Mucosa of rectum (tissue), 2 donors: ENCODE measurements at regions not wholly inside any gene's neighbourhood (a gene's known extent, or its start where the extent isn't known, plus 50 kb on each side); places are given as distances from the start of the nearest gene placed in this dataset.

Experiments
- H3K27ac ChIP-seq, 2 donors: one replicate each; pipeline ENCODE4 v1.7.0; 2013; ENCODE audit warnings: inconsistent platforms in 2 of 2, low read depth in 2 of 2, low read length in 2 of 2
- H3K27me3 ChIP-seq, 2 donors: one replicate each; pipeline ENCODE4 v1.7.0; 2013; ENCODE audit warnings: low read length in 2 of 2; ENCODE audit not compliant: control insufficient read depth in 2 of 2, insufficient read depth in 2 of 2
- H3K36me3 ChIP-seq, 2 donors: one replicate each; pipeline ENCODE4 v1.7.0; 2013; ENCODE audit warnings: low read length in 2 of 2; ENCODE audit not compliant: control insufficient read depth in 2 of 2, insufficient read depth in 2 of 2
- H3K4me1 ChIP-seq, 2 donors: one replicate each; pipeline ENCODE4 v1.7.0; 2013; ENCODE audit warnings: low read length in 2 of 2, mild to moderate bottlenecking in 1 of 2; ENCODE audit not compliant: control insufficient read depth in 2 of 2, insufficient read depth in 2 of 2
- H3K4me3 ChIP-seq, 2 donors: one replicate each; pipeline ENCODE4 v1.7.0; 2013; ENCODE audit warnings: low read length in 2 of 2
- H3K9ac ChIP-seq, 2 donors: one replicate each; pipeline ENCODE4 v1.7.0; 2013; ENCODE audit warnings: low read length in 2 of 2, low read depth in 1 of 2, mild to moderate bottlenecking in 1 of 2
- H3K9me3 ChIP-seq, 2 donors: one replicate each; pipeline ENCODE4 v1.7.0; 2013; ENCODE audit warnings: low read length in 2 of 2; ENCODE audit not compliant: control insufficient read depth in 2 of 2
- donor health status: healthy.
- donor health status: Normal muscosa, but diverticular disease.

DNA sequence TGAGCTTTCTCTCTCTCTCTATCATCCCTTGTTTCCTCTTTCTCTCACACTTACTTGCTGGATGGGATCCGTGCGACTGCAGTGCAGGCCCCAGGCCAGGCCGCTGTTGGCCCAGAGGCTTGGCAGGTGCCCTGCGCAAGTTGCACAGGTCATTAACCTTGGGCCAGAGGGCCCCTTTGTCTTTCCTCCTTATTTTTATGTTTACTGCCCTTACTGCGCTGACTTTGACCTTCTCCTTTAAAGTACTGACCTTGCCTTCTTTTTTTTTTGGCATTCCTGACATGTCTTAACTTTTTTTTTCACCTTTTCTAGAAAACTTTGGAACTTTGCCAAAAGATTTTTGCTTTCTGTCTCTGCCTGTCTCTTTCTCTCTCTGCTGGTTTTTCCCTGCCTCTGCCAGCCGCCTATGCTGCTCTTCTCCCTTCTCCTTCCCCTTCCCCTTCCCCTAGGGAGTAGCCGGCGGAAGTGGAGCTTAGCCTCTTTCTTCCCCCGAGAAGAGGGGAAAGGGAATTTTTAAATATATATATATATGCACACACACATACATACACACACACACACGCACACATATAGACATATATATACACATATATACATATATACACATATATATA lies 59.6 kb upstream of the CDH4 start:
- H3K4me1 ChIP-seq, result no peaks in the 10 kb centered on the region
- H3K9me3 ChIP-seq, result no peaks in the 10 kb centered on the region
- H3K4me3 ChIP-seq, result no peak overlapping the region
- no peak overlapping the region for H3K9ac ChIP-seq
- H3K27me3 ChIP-seq, result no peaks in the 10 kb centered on the region
- H3K36me3 ChIP-seq, result no peaks in the 10 kb centered on the region
- H3K27ac ChIP-seq, result no peak overlapping the region

DNA sequence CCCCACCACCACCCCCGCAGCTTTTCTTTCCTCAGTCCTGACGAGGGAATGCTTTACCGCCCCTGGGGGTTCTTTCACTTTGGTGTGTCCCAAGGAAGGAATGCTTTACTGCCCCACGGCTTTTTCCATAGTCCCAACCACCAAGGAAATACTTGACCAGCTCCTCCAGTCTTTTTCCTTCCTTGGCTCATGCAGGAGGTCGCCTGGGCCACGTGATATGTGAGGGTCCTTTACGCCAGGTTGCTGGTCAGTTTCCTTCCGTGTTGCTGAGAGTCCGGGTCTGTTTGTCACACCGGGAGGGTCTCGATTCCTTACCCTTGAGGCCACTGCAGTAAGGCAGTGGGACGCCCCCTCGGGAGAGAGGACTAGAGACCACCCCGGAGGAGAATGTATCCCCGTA lies 58.9 kb upstream of the CDH4 start:
- no peak overlapping the region for H3K4me3 ChIP-seq
- H3K36me3 ChIP-seq, result no peaks in the 10 kb centered on the region
- no peak overlapping the region for H3K27ac ChIP-seq
- no peaks in the 10 kb centered on the region for H3K27me3 ChIP-seq
- H3K9me3 ChIP-seq, result no peaks in the 10 kb centered on the region
- H3K4me1 ChIP-seq, result no peaks in the 10 kb centered on the region
- no peak overlapping the region for H3K9ac ChIP-seq
